Glutamatergic neuron (in vitro differentiated cells): ENCODE measurements at regions not wholly inside any gene's neighbourhood (a gene's known extent, or its start where the extent isn't known, plus 50 kb on each side); places are given as distances from the start of the nearest gene placed in this dataset.

Source experiments
- DNase-seq: peaks from one replicate; pipeline ENCODE4 v3.0.0; 2022
- H3K27ac Mint-ChIP-seq: one replicate; pipeline ENCODE4 v1.8.0; 2020; ENCODE audit warnings: mild to moderate bottlenecking, mixed read lengths, inconsistent platforms; ENCODE audit not compliant: unreplicated experiment
- H3K27me3 Mint-ChIP-seq: one replicate; pipeline ENCODE4 v1.8.0; 2020; ENCODE audit warnings: mild to moderate bottlenecking, moderate library complexity, mixed read lengths, inconsistent platforms; ENCODE audit not compliant: unreplicated experiment
- H3K36me3 Mint-ChIP-seq: one replicate; pipeline ENCODE4 v1.8.0; 2020; ENCODE audit warnings: mild to moderate bottlenecking, mixed read lengths, inconsistent platforms; ENCODE audit not compliant: unreplicated experiment
- H3K4me1 Mint-ChIP-seq: one replicate; pipeline ENCODE4 v1.8.0; 2020; ENCODE audit warnings: mild to moderate bottlenecking, low read depth, mixed read lengths, inconsistent platforms; ENCODE audit not compliant: unreplicated experiment
- H3K4me3 Mint-ChIP-seq: one replicate; pipeline ENCODE4 v1.8.0; 2020; ENCODE audit warnings: mild to moderate bottlenecking, mixed read lengths, inconsistent platforms; ENCODE audit not compliant: unreplicated experiment
- H3K9me3 Mint-ChIP-seq: one replicate; pipeline ENCODE4 v1.8.0; 2020; ENCODE audit warnings: mild to moderate bottlenecking, moderate library complexity, mixed read lengths, inconsistent platforms; ENCODE audit not compliant: unreplicated experiment
- CTCF ChIP-seq: fragments of 200-600 bp; sonication (generic); IDR thresholded peaks from one replicate; pipeline ENCODE4 v1.5.0; 2021; ENCODE audit not compliant: partially characterized antibody, unreplicated experiment

DNA sequence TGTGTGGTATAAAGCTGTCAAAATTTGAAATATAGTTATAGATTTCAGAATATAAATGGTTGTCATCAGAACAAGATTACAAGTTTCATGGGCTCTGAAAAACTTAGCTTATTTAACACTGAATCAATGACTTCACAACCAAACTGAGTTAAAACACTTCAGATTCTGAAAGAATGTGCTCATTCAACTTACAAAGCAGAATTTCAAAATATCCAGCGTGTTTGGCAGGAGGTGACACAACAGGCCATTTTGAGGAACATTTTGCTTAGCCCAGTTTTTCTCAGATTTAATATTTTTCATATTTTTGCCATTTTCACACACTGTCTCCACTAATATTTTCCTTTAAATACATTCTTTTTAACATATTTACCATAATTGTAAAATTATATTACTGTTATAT, 781.1 kb downstream of the TUSC7 start:
- Mint-ChIP-seq H3K4me1 (peaks cover 16% of the 10 kb centered on the region), H3K36me3 (no peaks in the 10 kb centered on the region), H3K27me3 (peaks cover 2% of the 10 kb centered on the region), H3K9me3 (peaks cover 3% of the 10 kb centered on the region), H3K4me3 (no peak overlapping the region), H3K27ac (no peak overlapping the region)
- no peak for DNase-seq
- no peak for TF ChIP-seq CTCF

GRCh38 chr3:117495620-117496019, 786.0 kb downstream of the TUSC7 start:
- H3K36me3 Mint-ChIP-seq, result no peaks in the 10 kb centered on the region
- H3K27me3 Mint-ChIP-seq, result peaks cover 2% of the 10 kb centered on the region
- no peak for DNase-seq
- TF ChIP-seq CTCF, result no peak
- no peak overlapping the region for H3K27ac Mint-ChIP-seq
- H3K4me1 Mint-ChIP-seq, result peaks cover 25% of the 10 kb centered on the region
- H3K4me3 Mint-ChIP-seq, result no peak overlapping the region
- peaks cover 7% of the 10 kb centered on the region for H3K9me3 Mint-ChIP-seq

GRCh38 chr3:117499189-117499870, 789.8 kb downstream of the TUSC7 start:
- H3K27me3 Mint-ChIP-seq, result peaks cover 2% of the 10 kb centered on the region
- H3K36me3 Mint-ChIP-seq, result no peaks in the 10 kb centered on the region
- H3K27ac Mint-ChIP-seq, result no peak overlapping the region
- TF ChIP-seq CTCF, result no peak
- H3K4me3 Mint-ChIP-seq, result no peak overlapping the region
- H3K9me3 Mint-ChIP-seq, result peaks cover 5% of the 10 kb centered on the region
- DNase-seq, result no peak
- peaks cover 25% of the 10 kb centered on the region for H3K4me1 Mint-ChIP-seq

- no peak overlapping the region for H3K27ac Mint-ChIP-seq
Measured at GRCh38 chr3:117507958-117508357, 798.4 kb downstream of the TUSC7 start.

More at GRCh38 chr3:117507958-117508357, 798.4 kb downstream of the TUSC7 start:
- H3K27me3 Mint-ChIP-seq, result no peaks in the 10 kb centered on the region
- H3K36me3 Mint-ChIP-seq, result peaks cover 5% of the 10 kb centered on the region
- no peaks in the 10 kb centered on the region for H3K4me1 Mint-ChIP-seq
- H3K9me3 Mint-ChIP-seq, result no peaks in the 10 kb centered on the region
- TF ChIP-seq CTCF, result no peak
- no peak overlapping the region for H3K4me3 Mint-ChIP-seq
- DNase-seq, result no peak
